Endothelial cell of umbilical vein (primary cell): ENCODE measurements at regions not wholly inside any gene's neighbourhood (a gene's known extent, or its start where the extent isn't known, plus 50 kb on each side); places are given as distances from the start of the nearest gene placed in this dataset.

ENCODE experiments used
- BruUV-seq: library from RNA; stranded (reverse); fragments of 400-500 nt; replicated peaks from 2 replicates; lab custom pipeline; 2021; lab: Mats Ljungman, UMichigan
- CTCF ChIA-PET: fragments of 300-600, 350-600 bp; sonication (Branson Sonifier 250); formaldehyde crosslinking; loops from one replicate; lab custom pipeline; 2021; ENCODE audit warnings: antibody characterized with exemption, inconsistent platforms; lab: Charles Lee
- POLR2A ChIA-PET: fragments of 300-600, 350-600 bp; sonication (Branson Sonifier 250); formaldehyde crosslinking; loops from one replicate; lab custom pipeline; 2021; ENCODE audit warnings: antibody characterized with exemption, inconsistent platforms; lab: Charles Lee
- DNase-seq: peaks from one replicate; pipeline ENCODE4 v3.0.0-alpha.2; 2011; ENCODE audit warnings: low read depth, low spot score
- FAIRE-seq: peaks from 2 replicates; lab custom pipeline; 2011; peaks lifted over from hg19 to GRCh38; lab: Jason Lieb, UNC
- H2AFZ ChIP-seq: 2 replicates; pipeline ENCODE4 v1.6.0; 2012; ENCODE audit warnings: low read depth, low read length, control low read depth, inconsistent platforms
- H3K27ac ChIP-seq: 2 replicates; pipeline ENCODE4 v1.5.1; 2011; ENCODE audit warnings: low read depth, mild to moderate bottlenecking, control low read depth, low read length, moderate library complexity; ENCODE audit not compliant: insufficient read depth
- H3K27me3 ChIP-seq, 2 experiments: 2 replicates each; pipeline versions ENCODE4 v1.6.0 to v1.6.1; 2011; ENCODE audit warnings: low read length in 2 of 2, mixed read lengths in 1 of 2; ENCODE audit not compliant: control insufficient read depth in 2 of 2, insufficient read depth in 2 of 2
- H3K36me3 ChIP-seq, 2 experiments: 2 replicates in 1 of 2; 3 replicates in 1 of 2; pipeline ENCODE4 v1.5.1; 2011; ENCODE audit warnings: low read length in 2 of 2, mild to moderate bottlenecking in 1 of 2, moderate library complexity in 1 of 2; ENCODE audit not compliant: control insufficient read depth in 2 of 2, insufficient read depth in 2 of 2; ENCODE audit errors: extremely low read depth in 1 of 2
- H3K4me1 ChIP-seq: 3 replicates; pipeline ENCODE4 v1.5.1; 2011; ENCODE audit warnings: mild to moderate bottlenecking, low read length; ENCODE audit not compliant: control insufficient read depth, insufficient read depth; ENCODE audit errors: extremely low read depth
- H3K4me2 ChIP-seq: 2 replicates; pipeline ENCODE4 v1.6.1; 2011; ENCODE audit warnings: low read length, control low read depth, mixed read lengths; ENCODE audit not compliant: insufficient read depth
- H3K4me3 ChIP-seq, 3 experiments: fragments of 200-600 bp in 1 of 3; sonication (generic), shearing (Covaris generic) in 1 of 3; replicated peaks in 1 of 3; 2 replicates each; pipeline ENCODE4 v1.5.1; 2011 to 2016; ENCODE audit warnings: control low read depth in 3 of 3, low read length in 3 of 3, mild to moderate bottlenecking in 2 of 3, inconsistent platforms in 1 of 3, low read depth in 1 of 3, moderate library complexity in 1 of 3; ENCODE audit not compliant: insufficient read depth in 1 of 3
- H3K79me2 ChIP-seq: 2 replicates; pipeline ENCODE4 v1.6.0; 2012; ENCODE audit warnings: low read length, inconsistent platforms; ENCODE audit not compliant: control insufficient read depth, insufficient read depth
- H3K9ac ChIP-seq: replicated peaks from 2 replicates; pipeline ENCODE3; 2011; ENCODE audit warnings: low read length, control low read depth; ENCODE audit not compliant: insufficient read depth; ENCODE audit errors: extremely low read depth
- H3K9me1 ChIP-seq: replicated peaks from 3 replicates; pipeline ENCODE4 v1.6.0; 2011; ENCODE audit warnings: mild to moderate bottlenecking, low read length; ENCODE audit not compliant: control insufficient read depth, insufficient read depth; ENCODE audit errors: extremely low read depth
- H3K9me3 ChIP-seq: replicated peaks from 2 replicates; pipeline ENCODE4 v1.5.1; 2012; ENCODE audit warnings: low read length, inconsistent platforms; ENCODE audit not compliant: control insufficient read depth, insufficient read depth
- H4K20me1 ChIP-seq: replicated peaks from 2 replicates; pipeline ENCODE3; 2011; ENCODE audit warnings: mild to moderate bottlenecking, low read length; ENCODE audit not compliant: control insufficient read depth, insufficient read depth; ENCODE audit errors: extremely low read depth
- CTCF ChIP-seq, 2 donors: IDR thresholded peaks; 1 replicate in 1 of 2; 2 replicates in 1 of 2; pipeline ENCODE4 v1.5.1; 2011; ENCODE audit warnings: low read length in 2 of 2, mild to moderate bottlenecking in 2 of 2, moderate library complexity in 2 of 2, control low read depth in 1 of 2, inconsistent platforms in 1 of 2, low read depth in 1 of 2; ENCODE audit not compliant: insufficient read depth in 1 of 2; ENCODE audit errors: extremely low read depth in 1 of 2
- GATA2 ChIP-seq: IDR thresholded peaks from 2 replicates; pipeline ENCODE4 v1.7.0; 2011; ENCODE audit warnings: low read depth, mild to moderate bottlenecking, moderate library complexity, mixed read lengths, low read length; ENCODE audit not compliant: insufficient read length, insufficient read depth
- JUN ChIP-seq: IDR thresholded peaks from 2 replicates; pipeline ENCODE4 v1.6.1; 2011; ENCODE audit warnings: borderline replicate concordance, low read depth; ENCODE audit not compliant: insufficient read length, insufficient read depth
- MAX ChIP-seq: IDR thresholded peaks from 2 replicates; pipeline ENCODE4 v1.6.1; 2011; ENCODE audit not compliant: insufficient read depth, insufficient read length
- MYC ChIP-seq: IDR thresholded peaks from one replicate; pipeline ENCODE4 v1.6.1; 2011; ENCODE audit warnings: mild to moderate bottlenecking, low read depth, low read length
- POLR2A ChIP-seq: IDR thresholded peaks from 2 replicates; pipeline ENCODE4 v1.6.1; 2012; ENCODE audit warnings: low read depth, mild to moderate bottlenecking, control low read depth, low read length
- dilution Hi-C: fragments of 300-500 bp; cut with MboI; formaldehyde crosslinking; loops from one replicate; pipeline ENCODE4 v1.15.0; 2019; ENCODE audit warnings: low sequenced_read_pairs; ENCODE audit not compliant: extremely low pct_ligation_motif_present
- intact Hi-C: fragments of 100-400 bp; cut with micrococcal nuclease; formaldehyde crosslinking; loops from one replicate; pipeline ENCODE4 v1.10.0; 2022

- ChIA-PET POLR2A (no interaction called here), CTCF (interaction anchor here (0.6 to 6.2 kb wide), 26 partner anchors 9 to 681 kb away, joined by 3 to 190 read pairs (median 3); no protein-coding TSS in a partner anchor)
- FAIRE-seq (peak; percentile 95), DNase-seq (peak; percentile 65)
- H3K4me1 ChIP-seq: no peaks in the 10 kb centered on the region
- dilution Hi-C loops (no loop called here), intact Hi-C loops (loop anchor here (1.0 to 10.0 kb wide), 4 partner anchors 69 to 781 kb away; partner anchors contain the start of gene ZBBX)
- H3K9ac ChIP-seq: no peak overlapping the region
- no peak overlapping the region for H3K4me3 ChIP-seq
- H2AFZ ChIP-seq: peak overlapping the region; percentile 35
- H3K9me3 ChIP-seq: no peaks in the 10 kb centered on the region
- BruUV-seq: no TSS peak
- no peaks in the 10 kb centered on the region for H3K36me3 ChIP-seq
- no peaks in the 10 kb centered on the region for H3K9me1 ChIP-seq
- H4K20me1 ChIP-seq: no peaks in the 10 kb centered on the region
- no peaks in the 10 kb centered on the region for H3K79me2 ChIP-seq
- TF ChIP-seq MYC (no peak), JUN (no peak), GATA2 (no peak), MAX (no peak), POLR2A (no peak), CTCF (IDR thresholded peaks at IDR 0.05; ENCODE audit: extremely low read depth in 1 of 2, insufficient read depth in 1 of 2, low read depth in 1 of 2, low read length in 2 of 2) (peak; percentile 54 to 65)
- H3K27me3 ChIP-seq: no peaks in the 10 kb centered on the region
- H3K4me2 ChIP-seq: no peak overlapping the region
- H3K27ac ChIP-seq: no peak overlapping the region
These were observed 69.9 kb upstream of the GOLIM4 start for GRCh38 chr3:168165390-168166269.
